IMR-90 (cell line): ENCODE measurements at regions not wholly inside any gene's neighbourhood (a gene's known extent, or its start where the extent isn't known, plus 50 kb on each side); places are given as distances from the start of the nearest gene placed in this dataset.

Experiments used
- ATAC-seq: fragments of 200-7000 bp; cut with Tn5 transposase; 2 replicates; pipeline ENCODE4 v1.9.1; 2020; ENCODE audit warnings: low read depth, mild to moderate bottlenecking, moderate library complexity
- BruUV-seq: library from RNA; stranded (reverse); fragments of 400-500 nt; replicated peaks from 2 replicates; lab custom pipeline; 2021; lab: Mats Ljungman, UMichigan
- CTCF ChIA-PET: fragments of 300-600 bp; formaldehyde crosslinking; extraction: SDS; loops from one replicate; lab custom pipeline; 2021; ENCODE audit warnings: antibody characterized with exemption; lab: Yijun Ruan, JAX
- POLR2A ChIA-PET: fragments of 300-600 bp; sonication (Branson Sonifier 250); formaldehyde crosslinking; loops from one replicate; lab custom pipeline; 2022; ENCODE audit warnings: antibody characterized with exemption; ENCODE audit not compliant: unreplicated experiment; lab: Charles Lee
- DNase-seq: peaks from one replicate; pipeline ENCODE4 v3.0.0; 2013
- H2AFZ ChIP-seq: replicated peaks from 2 replicates; pipeline ENCODE3; 2013; ENCODE audit warnings: low read length, mild to moderate bottlenecking; ENCODE audit not compliant: poor library complexity
- H2AK5ac ChIP-seq: 2 replicates; pipeline ENCODE4 v1.6.1; 2013; ENCODE audit warnings: low read depth, low read length, inconsistent platforms
- H2AK9ac ChIP-seq: replicated peaks from 2 replicates; pipeline ENCODE3; 2013; ENCODE audit warnings: mild to moderate bottlenecking, low read depth, low read length, moderate library complexity; ENCODE audit not compliant: poor library complexity
- H2BK120ac ChIP-seq: 2 replicates; pipeline ENCODE4 v1.6.1; 2013; ENCODE audit warnings: low read depth, low read length, inconsistent platforms
- H2BK15ac ChIP-seq: 3 replicates; pipeline ENCODE4 v1.6.1; 2013; ENCODE audit warnings: low read depth, low read length, inconsistent platforms
- H2BK20ac ChIP-seq: 2 replicates; pipeline ENCODE4 v1.6.1; 2013; ENCODE audit warnings: low read depth, mild to moderate bottlenecking, inconsistent platforms, low read length, moderate library complexity
- H2BK5ac ChIP-seq: 2 replicates; pipeline ENCODE4 v1.6.1; 2013; ENCODE audit warnings: mild to moderate bottlenecking, low read depth, low read length, inconsistent platforms; ENCODE audit not compliant: poor library complexity, severe bottlenecking
- H3K14ac ChIP-seq: replicated peaks from 2 replicates; pipeline ENCODE4 v1.6.1; 2013; ENCODE audit warnings: low read depth, low read length, inconsistent platforms
- H3K18ac ChIP-seq: 2 replicates; pipeline ENCODE4 v1.6.1; 2013; ENCODE audit warnings: low read depth, low read length, control low read depth
- H3K23ac ChIP-seq: 2 replicates; pipeline ENCODE4 v1.6.1; 2013; ENCODE audit warnings: low read depth, low read length, inconsistent platforms
- H3K27ac ChIP-seq: 2 replicates; pipeline ENCODE4 v1.5.1; 2013; ENCODE audit warnings: mild to moderate bottlenecking, control low read depth, low read length; ENCODE audit not compliant: insufficient read depth
- H3K27me3 ChIP-seq: 2 replicates; pipeline ENCODE4 v1.6.1; 2013; ENCODE audit warnings: low read length; ENCODE audit not compliant: control insufficient read depth, insufficient read depth
- H3K36me3 ChIP-seq: 2 replicates; pipeline ENCODE4 v1.6.1; 2013; ENCODE audit warnings: low read length, mixed read lengths; ENCODE audit not compliant: control insufficient read depth, insufficient read depth
- H3K4ac ChIP-seq: 2 replicates; pipeline ENCODE4 v1.6.1; 2013; ENCODE audit warnings: low read depth, low read length, inconsistent platforms
- H3K4me1 ChIP-seq: 2 replicates; pipeline ENCODE4 v1.6.1; 2013; ENCODE audit warnings: low read length, mixed read lengths; ENCODE audit not compliant: control insufficient read depth, insufficient read depth
- H3K4me2 ChIP-seq: 2 replicates; pipeline ENCODE4 v1.6.1; 2013; ENCODE audit warnings: low read depth, mild to moderate bottlenecking, control low read depth, low read length, moderate library complexity
- H3K4me3 ChIP-seq: 2 replicates; pipeline ENCODE4 v1.5.1; 2013; ENCODE audit warnings: low read depth, mild to moderate bottlenecking, control low read depth, low read length, moderate library complexity; ENCODE audit not compliant: insufficient read depth
- H3K56ac ChIP-seq: 2 replicates; pipeline ENCODE4 v1.6.1; 2013; ENCODE audit warnings: low read length, inconsistent platforms; ENCODE audit not compliant: insufficient read depth; ENCODE audit errors: extremely low read depth
- H3K79me1 ChIP-seq, 2 experiments: 2 replicates each; pipeline ENCODE4 v1.6.1; 2013; ENCODE audit warnings: low read length in 2 of 2, inconsistent platforms in 1 of 2, low read depth in 1 of 2
- H3K9ac ChIP-seq: 2 replicates; pipeline ENCODE4 v1.6.1; 2013; ENCODE audit warnings: low read depth, low read length, control low read depth
- H3K9me1 ChIP-seq: 2 replicates; pipeline ENCODE4 v1.6.1; 2013; ENCODE audit warnings: low read length, inconsistent platforms; ENCODE audit not compliant: insufficient read depth
- H3K9me3 ChIP-seq: 2 replicates; pipeline ENCODE4 v1.6.1; 2013; ENCODE audit warnings: low read length; ENCODE audit not compliant: control insufficient read depth, insufficient read depth
- H4K20me1 ChIP-seq: 2 replicates; pipeline ENCODE4 v1.6.1; 2013; ENCODE audit warnings: low read length, inconsistent platforms; ENCODE audit not compliant: insufficient read depth
- H4K5ac ChIP-seq: 2 replicates; pipeline ENCODE4 v1.6.1; 2013; ENCODE audit warnings: mild to moderate bottlenecking, low read depth, low read length, control low read depth
- H4K8ac ChIP-seq, 2 experiments: 2 replicates each; pipeline ENCODE4 v1.6.1; 2013; ENCODE audit warnings: low read depth in 2 of 2, low read length in 2 of 2, control low read depth in 1 of 2, inconsistent platforms in 1 of 2
- H4K91ac ChIP-seq: 2 replicates; pipeline ENCODE4 v1.6.1; 2013; ENCODE audit warnings: low read depth, low read length, inconsistent platforms; ENCODE audit not compliant: insufficient read depth
- BHLHE40 ChIP-seq: fragments of 150-350 bp; IDR thresholded peaks from 2 replicates; pipeline ENCODE4 v1.6.1; 2016; ENCODE audit warnings: mild to moderate bottlenecking, low read depth, low read length
- CEBPB ChIP-seq: IDR thresholded peaks from 2 replicates; pipeline ENCODE4 v1.6.1; 2012; ENCODE audit warnings: low read depth, low read length, improper control_type of control experiment
- CHD1 ChIP-seq: IDR thresholded peaks from 2 replicates; pipeline ENCODE4 v1.6.1; 2012; ENCODE audit warnings: low read depth, low read length, improper control_type of control experiment
- FOS ChIP-seq: fragments of 150-350 bp; IDR thresholded peaks from 2 replicates; pipeline ENCODE4 v1.6.1; 2016; ENCODE audit warnings: low read depth, low read length
- MAFK ChIP-seq: IDR thresholded peaks from 2 replicates; pipeline ENCODE4 v1.6.1; 2012; ENCODE audit warnings: low read depth, low read length, improper control_type of control experiment
- MXI1 ChIP-seq: IDR thresholded peaks from 2 replicates; pipeline ENCODE4 v1.6.1; 2012; ENCODE audit warnings: low read depth, mild to moderate bottlenecking, low read length, moderate library complexity, borderline replicate concordance
- NFE2L2 ChIP-seq: fragments of 150-350 bp; IDR thresholded peaks from 2 replicates; pipeline ENCODE4 v1.6.1; 2016; ENCODE audit warnings: low read depth, mild to moderate bottlenecking, low read length
- POLR2A ChIP-seq: IDR thresholded peaks from 2 replicates; pipeline ENCODE4 v1.6.1; 2012; ENCODE audit warnings: mild to moderate bottlenecking, low read depth, low read length
- RAD21 ChIP-seq: IDR thresholded peaks from 2 replicates; pipeline ENCODE4 v1.6.1; 2012; ENCODE audit warnings: low read length, improper control_type of control experiment
- RCOR1 ChIP-seq: IDR thresholded peaks from 2 replicates; pipeline ENCODE4 v1.6.1; 2012; ENCODE audit warnings: mild to moderate bottlenecking, low read length, improper control_type of control experiment; ENCODE audit not compliant: insufficient replicate concordance
- SMC3 ChIP-seq: fragments of 150-350 bp; IDR thresholded peaks from 2 replicates; pipeline ENCODE4 v1.6.1; 2016; ENCODE audit warnings: low read depth, mild to moderate bottlenecking, antibody characterized with exemption, low read length, moderate library complexity
- USF2 ChIP-seq: fragments of 150-350 bp; IDR thresholded peaks from 2 replicates; pipeline ENCODE4 v1.6.1; 2017; ENCODE audit warnings: mild to moderate bottlenecking, antibody characterized with exemption, low read length, low read depth
- WGBS, 2 experiments: methylation state at CpG; one replicate each; pipeline versions ENCODE4 v1.1.5 to v1.1.7; 2013; ENCODE audit warnings: missing lambda C conversion rate in 2 of 2; ENCODE audit not compliant: insufficient read length in 1 of 2; ENCODE audit errors: extremely low coverage in 2 of 2; 5-methylcytosine and 5-hydroxymethylcytosine counted together
- dilution Hi-C: fragments of 300-500 bp; cut with HindIII; formaldehyde crosslinking; loops from one replicate; pipeline ENCODE4 v1.14.3; 2018; ENCODE audit warnings: low sequenced_read_pairs; ENCODE audit not compliant: unreplicated experiment
- in situ Hi-C: fragments of 300-500 bp; cut with MboI; formaldehyde crosslinking; loops from 3 replicates; pipeline ENCODE4 v1.14.3; 2019; ENCODE audit warnings: low sequenced_read_pairs, inconsistent platforms, mixed read lengths
- intact Hi-C: fragments of 100-400 bp; cut with micrococcal nuclease; formaldehyde crosslinking; loops from 2 replicates; pipeline ENCODE4 v1.10.0; 2022
- TF ChIP-seq, protein P1 (sequence below): fragments of 150-350 bp; IDR thresholded peaks from 2 replicates; pipeline ENCODE4 v1.6.1; 2016; ENCODE audit warnings: low read depth, mild to moderate bottlenecking, low read length, moderate library complexity, borderline replicate concordance

GRCh38 chr5:13019729-13020128 lies 924.8 kb downstream of the DNAH5 start:
- H3K4me1 ChIP-seq: no peaks in the 10 kb centered on the region
- CTCF ChIA-PET: no interaction called here
- H4K8ac ChIP-seq: no peak overlapping the region
- H4K5ac ChIP-seq: no peak overlapping the region
- no peak overlapping the region for H2AK5ac ChIP-seq
- H3K4me3 ChIP-seq: no peak overlapping the region
- no peak overlapping the region for H2BK15ac ChIP-seq
- H3K14ac ChIP-seq: no peak overlapping the region
- no peak overlapping the region for H3K23ac ChIP-seq
- no peak overlapping the region for H4K91ac ChIP-seq
- DNase-seq (no peak), ATAC-seq (no peak)
- no peaks in the 10 kb centered on the region for H3K27me3 ChIP-seq
- in situ Hi-C loops (no loop called here), intact Hi-C loops (no loop called here), dilution Hi-C loops (no loop called here)
- no peaks in the 10 kb centered on the region for H3K9me3 ChIP-seq
- H3K4me2 ChIP-seq: no peak overlapping the region
- H3K9me1 ChIP-seq: no peaks in the 10 kb centered on the region
- TF ChIP-seq MAFK: no peak
- no peak for TF ChIP-seq SMC3
- no peak for TF ChIP-seq NFE2L2
- no peak for TF ChIP-seq RAD21
- TF ChIP-seq MXI1: no peak
- TF ChIP-seq POLR2A: no peak
- no peak for TF ChIP-seq CEBPB
- no peak for TF ChIP-seq USF2
- no peak for TF ChIP-seq RCOR1
- no peak for TF ChIP-seq FOS
- TF ChIP-seq, protein P1, sequence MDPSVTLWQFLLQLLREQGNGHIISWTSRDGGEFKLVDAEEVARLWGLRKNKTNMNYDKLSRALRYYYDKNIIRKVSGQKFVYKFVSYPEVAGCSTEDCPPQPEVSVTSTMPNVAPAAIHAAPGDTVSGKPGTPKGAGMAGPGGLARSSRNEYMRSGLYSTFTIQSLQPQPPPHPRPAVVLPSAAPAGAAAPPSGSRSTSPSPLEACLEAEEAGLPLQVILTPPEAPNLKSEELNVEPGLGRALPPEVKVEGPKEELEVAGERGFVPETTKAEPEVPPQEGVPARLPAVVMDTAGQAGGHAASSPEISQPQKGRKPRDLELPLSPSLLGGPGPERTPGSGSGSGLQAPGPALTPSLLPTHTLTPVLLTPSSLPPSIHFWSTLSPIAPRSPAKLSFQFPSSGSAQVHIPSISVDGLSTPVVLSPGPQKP: no peak
- no peak for TF ChIP-seq BHLHE40
- no peak for TF ChIP-seq CHD1
- H3K56ac ChIP-seq: no peak overlapping the region
- H2BK5ac ChIP-seq: no peak overlapping the region
- no CpG with 5 or more reads among the region's 1 CpG for WGBS, 2 experiments
- no peak overlapping the region for H2BK120ac ChIP-seq
- H3K27ac ChIP-seq: no peak overlapping the region
- no peaks in the 10 kb centered on the region for H3K36me3 ChIP-seq
- H4K20me1 ChIP-seq: no peaks in the 10 kb centered on the region
- H2BK20ac ChIP-seq: no peak overlapping the region
- BruUV-seq: no TSS peak
- POLR2A ChIA-PET: no interaction called here
- H3K4ac ChIP-seq: no peak overlapping the region
- H2AK9ac ChIP-seq: no peak overlapping the region
- H3K79me1 ChIP-seq: no peaks in the 10 kb centered on the region
- no peak overlapping the region for H2AFZ ChIP-seq
- H3K9ac ChIP-seq: no peak overlapping the region
- H3K18ac ChIP-seq: no peak overlapping the region
